Keratinocyte (primary cell): ENCODE measurements at regions not wholly inside any gene's neighbourhood (a gene's known extent, or its start where the extent isn't known, plus 50 kb on each side); places are given as distances from the start of the nearest gene placed in this dataset.

Experiments used
- DNase-seq: peaks from one replicate; pipeline ENCODE4 v3.0.0-alpha.2; 2011; ENCODE audit warnings: low read depth, missing footprints, low spot score
- FAIRE-seq: peaks from 2 replicates; lab custom pipeline; 2011; peaks lifted over from hg19 to GRCh38; lab: Jason Lieb, UNC
- H2AFZ ChIP-seq: 2 replicates; pipeline ENCODE4 v1.6.0; 2012; ENCODE audit warnings: low read length, control low read depth, inconsistent platforms; ENCODE audit not compliant: control insufficient read depth
- H3K27ac ChIP-seq: 2 replicates; pipeline ENCODE4 v1.5.1; 2011; ENCODE audit warnings: low read length; ENCODE audit not compliant: control insufficient read depth, insufficient read depth
- H3K27me3 ChIP-seq: 3 replicates; pipeline ENCODE4 v1.6.0; 2011; ENCODE audit warnings: low read length; ENCODE audit not compliant: control insufficient read depth, insufficient read depth; ENCODE audit errors: extremely low read depth
- H3K36me3 ChIP-seq, 2 experiments: 2 replicates in 1 of 2; 3 replicates in 1 of 2; pipeline ENCODE4 v1.5.1; 2011; ENCODE audit warnings: low read length in 2 of 2, mild to moderate bottlenecking in 1 of 2; ENCODE audit not compliant: control insufficient read depth in 2 of 2, insufficient read depth in 2 of 2; ENCODE audit errors: extremely low read depth in 1 of 2
- H3K4me1 ChIP-seq: 3 replicates; pipeline ENCODE4 v1.5.1; 2011; ENCODE audit warnings: low read length; ENCODE audit not compliant: control insufficient read depth, insufficient read depth; ENCODE audit errors: extremely low read depth
- H3K4me2 ChIP-seq: 3 replicates; pipeline ENCODE4 v1.6.0; 2011; ENCODE audit warnings: low read depth, low read length; ENCODE audit not compliant: control insufficient read depth, insufficient read depth; ENCODE audit errors: extremely low read depth
- H3K4me3 ChIP-seq, 3 experiments: fragments of 200-600 bp in 1 of 3; sonication (generic) in 1 of 3; 2 replicates in 2 of 3; 3 replicates in 1 of 3; pipeline ENCODE4 v1.5.1; 2011 to 2016; ENCODE audit warnings: low read length in 3 of 3, mild to moderate bottlenecking in 3 of 3, control low read depth in 2 of 3, inconsistent platforms in 1 of 3, low read depth in 1 of 3, mixed read lengths in 1 of 3, mixed run types in 1 of 3, moderate library complexity in 1 of 3; ENCODE audit not compliant: control insufficient read depth in 2 of 3, insufficient read depth in 2 of 3; ENCODE audit errors: extremely low read depth in 1 of 3
- H3K79me2 ChIP-seq: 2 replicates; pipeline ENCODE4 v1.6.0; 2012; ENCODE audit warnings: low read length; ENCODE audit not compliant: control insufficient read depth, insufficient read depth
- H3K9ac ChIP-seq: 3 replicates; pipeline ENCODE4 v1.6.0; 2011; ENCODE audit warnings: low read length; ENCODE audit not compliant: control insufficient read depth, insufficient read depth; ENCODE audit errors: extremely low read depth
- H3K9me1 ChIP-seq: 3 replicates; pipeline ENCODE4 v1.6.0; 2011; ENCODE audit warnings: low read length; ENCODE audit not compliant: control insufficient read depth, insufficient read depth; ENCODE audit errors: extremely low read depth
- H3K9me3 ChIP-seq: 2 replicates; pipeline ENCODE4 v1.5.1; 2012; ENCODE audit warnings: low read depth, low read length; ENCODE audit not compliant: control insufficient read depth
- H4K20me1 ChIP-seq: 3 replicates; pipeline ENCODE4 v1.6.0; 2011; ENCODE audit warnings: low read length; ENCODE audit not compliant: control insufficient read depth, insufficient read depth; ENCODE audit errors: extremely low read depth
- CTCF ChIP-seq, 3 experiments: IDR thresholded peaks in 1 of 3; conservative IDR thresholded peaks in 1 of 3; optimal IDR thresholded peaks in 1 of 3; 2 replicates in 2 of 3; 3 replicates in 1 of 3; pipeline versions ENCODE3 to v1.5.1; 2011; ENCODE audit warnings: low read length in 3 of 3, mild to moderate bottlenecking in 3 of 3, moderate library complexity in 2 of 3, control low read depth in 1 of 3, inconsistent platforms in 1 of 3; ENCODE audit not compliant: insufficient read depth in 2 of 3; ENCODE audit errors: extremely low read depth in 1 of 3
- EZH2 ChIP-seq: IDR thresholded peaks from one replicate; pipeline ENCODE4 v1.6.1; 2012; ENCODE audit warnings: inconsistent platforms, mild to moderate bottlenecking, low read length, moderate library complexity
- dilution Hi-C: fragments of 300-500 bp; cut with MboI; formaldehyde crosslinking; loops from one replicate; pipeline ENCODE4 v1.7.0; 2020; ENCODE audit warnings: low sequenced_read_pairs; ENCODE audit not compliant: extremely low pct_ligation_motif_present

- no peak for TF ChIP-seq EZH2
- no peak for TF ChIP-seq CTCF (optimal IDR thresholded peaks at IDR 0.05 in 1 of 3, IDR thresholded peaks at IDR 0.05 in 1 of 3, conservative IDR thresholded peaks at IDR 0.05 in 1 of 3; ENCODE audit: extremely low read depth in 1 of 3, insufficient read depth in 2 of 3, low read length in 3 of 3)
- Histone ChIP-seq H3K4me3 (no peak overlapping the region), H3K9me3 (no peaks in the 10 kb centered on the region), H3K9ac (no peak overlapping the region), H3K27me3 (no peaks in the 10 kb centered on the region), H3K27ac (no peak overlapping the region), H3K4me2 (no peak overlapping the region), H2AFZ (no peak overlapping the region), H3K79me2 (no peaks in the 10 kb centered on the region), H3K4me1 (no peaks in the 10 kb centered on the region), H3K9me1 (no peaks in the 10 kb centered on the region), H3K36me3 (no peaks in the 10 kb centered on the region), H4K20me1 (no peaks in the 10 kb centered on the region)
- DNase-seq (no peak), FAIRE-seq (no peak)
- dilution Hi-C loops: no loop called here
Measured at GRCh38 chr1:90509225-90510048, 207.7 kb downstream of the BARHL2 start.

- FAIRE-seq: no peak
- no peaks in the 10 kb centered on the region for H3K79me2 ChIP-seq
Measured at GRCh38 chr1:90508376-90509167, 208.5 kb downstream of the BARHL2 start.

More at GRCh38 chr1:90508376-90509167, 208.5 kb downstream of the BARHL2 start:
- Histone ChIP-seq H3K4me3 (no peak overlapping the region), H3K27me3 (no peaks in the 10 kb centered on the region), H3K27ac (no peak overlapping the region), H3K4me2 (no peak overlapping the region), H3K9me1 (no peaks in the 10 kb centered on the region), H3K4me1 (no peaks in the 10 kb centered on the region), H2AFZ (no peak overlapping the region), H3K9ac (no peak overlapping the region), H4K20me1 (no peaks in the 10 kb centered on the region), H3K36me3 (no peaks in the 10 kb centered on the region), H3K9me3 (no peaks in the 10 kb centered on the region)
- TF ChIP-seq EZH2 (no peak), CTCF (optimal IDR thresholded peaks at IDR 0.05 in 1 of 3, IDR thresholded peaks at IDR 0.05 in 1 of 3, conservative IDR thresholded peaks at IDR 0.05 in 1 of 3; ENCODE audit: extremely low read depth in 1 of 3, insufficient read depth in 2 of 3, low read length in 3 of 3) (no peak)
- DNase-seq: no peak
- dilution Hi-C loops: no loop called here
